Astrocyte of the cerebellum (primary cell): ENCODE measurements at regions not wholly inside any gene's neighbourhood (a gene's known extent, or its start where the extent isn't known, plus 50 kb on each side); places are given as distances from the start of the nearest gene placed in this dataset.

Experiments
- DNase-seq: peaks from one replicate; pipeline ENCODE4 v3.0.0-alpha.2; 2011; ENCODE audit warnings: low read depth
- H3K4me3 ChIP-seq: 2 replicates; pipeline ENCODE4 v1.5.1; 2011; ENCODE audit warnings: mild to moderate bottlenecking, low read depth, low read length, moderate library complexity
- in situ Hi-C: cut with HindIII; loops from 2 replicates; pipeline ENCODE4 v1.10.0; 2017; ENCODE audit warnings: low sequenced_read_pairs
- TF ChIP-seq, protein P1 (sequence below): IDR thresholded peaks from 2 replicates; pipeline ENCODE4 v1.5.1; 2012; ENCODE audit warnings: low read length, low read depth, moderate library complexity, mild to moderate bottlenecking; ENCODE audit errors: missing control alignments

DNA sequence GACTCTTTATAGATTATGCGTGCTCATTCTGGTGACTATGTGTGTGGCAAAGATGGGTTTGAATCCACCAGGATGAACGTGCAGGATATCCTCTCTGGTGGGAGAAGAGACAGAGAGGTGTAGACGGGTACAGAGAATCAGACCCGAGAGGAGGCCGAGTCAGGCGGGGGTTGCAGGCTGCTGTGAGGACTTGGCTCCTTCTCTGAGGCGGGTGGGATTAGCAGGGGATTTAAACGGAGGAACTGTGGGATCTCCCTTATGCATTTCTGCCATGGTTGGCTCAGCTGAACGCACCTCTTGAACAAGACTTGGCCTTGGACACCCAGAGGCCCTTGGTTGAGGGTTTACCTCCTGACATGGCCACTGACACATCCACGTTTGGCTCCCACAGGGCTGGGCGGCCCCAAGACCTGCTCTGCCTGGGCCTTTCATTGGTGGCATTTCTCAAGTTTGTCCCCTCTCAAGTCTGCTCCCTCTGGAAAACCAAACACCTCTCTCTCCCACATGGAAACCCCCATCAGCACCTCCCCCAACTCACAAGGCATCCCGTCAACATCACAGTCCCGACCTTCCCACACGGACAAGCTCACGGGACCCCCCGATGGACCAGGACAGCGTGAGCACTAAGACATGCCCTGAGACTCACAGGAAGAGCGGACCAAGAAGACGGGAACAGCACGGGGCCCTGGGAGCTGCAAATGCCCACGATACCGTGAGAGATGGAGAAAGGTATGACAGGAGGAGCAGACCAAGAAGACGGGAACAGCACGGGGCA, 158.3 kb downstream of the RTP5 start:
- DNase-seq: no peak
- no peak overlapping the region for H3K4me3 ChIP-seq
- in situ Hi-C loops: no loop called here
- TF ChIP-seq, protein P1, sequence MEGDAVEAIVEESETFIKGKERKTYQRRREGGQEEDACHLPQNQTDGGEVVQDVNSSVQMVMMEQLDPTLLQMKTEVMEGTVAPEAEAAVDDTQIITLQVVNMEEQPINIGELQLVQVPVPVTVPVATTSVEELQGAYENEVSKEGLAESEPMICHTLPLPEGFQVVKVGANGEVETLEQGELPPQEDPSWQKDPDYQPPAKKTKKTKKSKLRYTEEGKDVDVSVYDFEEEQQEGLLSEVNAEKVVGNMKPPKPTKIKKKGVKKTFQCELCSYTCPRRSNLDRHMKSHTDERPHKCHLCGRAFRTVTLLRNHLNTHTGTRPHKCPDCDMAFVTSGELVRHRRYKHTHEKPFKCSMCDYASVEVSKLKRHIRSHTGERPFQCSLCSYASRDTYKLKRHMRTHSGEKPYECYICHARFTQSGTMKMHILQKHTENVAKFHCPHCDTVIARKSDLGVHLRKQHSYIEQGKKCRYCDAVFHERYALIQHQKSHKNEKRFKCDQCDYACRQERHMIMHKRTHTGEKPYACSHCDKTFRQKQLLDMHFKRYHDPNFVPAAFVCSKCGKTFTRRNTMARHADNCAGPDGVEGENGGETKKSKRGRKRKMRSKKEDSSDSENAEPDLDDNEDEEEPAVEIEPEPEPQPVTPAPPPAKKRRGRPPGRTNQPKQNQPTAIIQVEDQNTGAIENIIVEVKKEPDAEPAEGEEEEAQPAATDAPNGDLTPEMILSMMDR: no peak

DNA sequence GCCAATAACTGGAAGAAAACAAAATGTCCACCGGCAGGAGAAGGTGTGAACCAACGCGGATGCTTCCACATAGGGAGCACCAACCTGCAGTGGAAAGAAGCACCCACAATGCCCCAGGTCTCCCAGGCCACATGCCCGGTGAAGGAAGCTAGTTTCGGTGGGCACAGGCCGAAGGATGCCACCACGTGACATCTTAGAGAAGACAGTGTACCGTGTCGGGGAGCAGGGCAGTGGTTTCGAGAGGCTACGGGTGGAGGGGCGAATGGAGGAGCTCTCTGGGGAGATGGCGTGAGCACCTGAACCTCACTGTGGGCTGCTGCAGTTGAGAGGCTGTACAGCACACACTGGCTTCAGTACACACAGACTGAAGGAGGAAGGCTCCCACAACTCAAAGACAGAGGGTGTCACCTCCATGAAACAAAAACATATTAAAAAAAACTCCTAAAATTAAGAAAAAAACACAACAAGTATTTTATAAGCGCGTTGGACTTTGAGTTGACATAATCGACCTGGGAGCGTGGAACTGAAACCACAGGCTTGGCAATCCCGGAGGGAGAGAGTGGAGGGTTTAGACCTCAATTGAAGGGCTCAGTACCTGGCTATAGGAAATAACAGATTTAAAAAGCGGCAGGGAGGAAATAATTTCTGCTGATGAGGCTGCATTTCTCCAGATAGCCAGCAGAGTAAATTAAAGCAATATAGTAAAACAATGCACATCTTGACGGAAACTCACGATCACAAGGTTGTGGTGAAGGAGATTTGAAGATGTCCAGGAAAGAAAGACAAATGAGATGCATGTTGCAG, 160.1 kb downstream of the RTP5 start:
- H3K4me3 ChIP-seq: no peak overlapping the region
- TF ChIP-seq, protein P1: no peak
- in situ Hi-C loops: no loop called here
- no peak for DNase-seq

DNA sequence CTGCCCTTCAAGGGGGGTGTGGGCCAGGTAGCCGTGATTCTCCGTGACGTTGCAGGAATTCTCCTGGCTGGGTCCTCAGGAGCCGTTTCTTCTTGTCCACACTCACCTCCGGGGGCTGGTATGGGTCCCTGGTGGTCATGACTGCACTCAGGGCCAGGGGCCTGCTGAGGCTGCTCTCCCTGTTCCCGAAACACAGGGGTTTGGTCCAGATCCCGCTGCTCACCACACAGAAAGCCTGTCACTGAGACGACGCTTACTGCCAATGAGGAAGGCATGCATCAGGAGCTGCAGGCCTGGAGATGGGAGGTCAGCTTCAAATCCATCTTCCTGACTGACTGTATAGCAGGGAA, 160.7 kb downstream of the RTP5 start:
- no peak for DNase-seq
- H3K4me3 ChIP-seq: no peak overlapping the region
- in situ Hi-C loops: no loop called here
- TF ChIP-seq, protein P1: no peak

DNA sequence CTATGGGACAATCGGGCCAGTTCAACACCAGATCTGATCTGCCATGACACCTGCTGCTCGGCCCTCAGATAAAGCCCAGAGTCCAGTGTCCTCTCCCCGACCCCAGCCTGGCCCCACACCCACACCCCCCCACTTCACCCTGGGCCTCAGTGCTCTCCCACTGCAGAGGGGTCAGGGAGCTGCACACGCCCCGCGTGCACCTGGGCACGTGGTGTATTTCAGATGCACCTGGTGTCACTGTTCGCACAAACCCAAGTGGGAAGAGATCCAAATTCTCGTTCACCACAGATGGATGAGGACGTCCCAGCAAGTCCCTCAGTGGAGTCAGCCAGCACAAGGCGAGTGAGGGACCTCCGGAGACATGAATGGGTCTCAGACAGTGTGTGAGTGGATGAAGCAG, 161.3 kb downstream of the RTP5 start:
- no peak overlapping the region for H3K4me3 ChIP-seq
- TF ChIP-seq, protein P1: no peak
- DNase-seq: no peak
- in situ Hi-C loops: no loop called here

DNA sequence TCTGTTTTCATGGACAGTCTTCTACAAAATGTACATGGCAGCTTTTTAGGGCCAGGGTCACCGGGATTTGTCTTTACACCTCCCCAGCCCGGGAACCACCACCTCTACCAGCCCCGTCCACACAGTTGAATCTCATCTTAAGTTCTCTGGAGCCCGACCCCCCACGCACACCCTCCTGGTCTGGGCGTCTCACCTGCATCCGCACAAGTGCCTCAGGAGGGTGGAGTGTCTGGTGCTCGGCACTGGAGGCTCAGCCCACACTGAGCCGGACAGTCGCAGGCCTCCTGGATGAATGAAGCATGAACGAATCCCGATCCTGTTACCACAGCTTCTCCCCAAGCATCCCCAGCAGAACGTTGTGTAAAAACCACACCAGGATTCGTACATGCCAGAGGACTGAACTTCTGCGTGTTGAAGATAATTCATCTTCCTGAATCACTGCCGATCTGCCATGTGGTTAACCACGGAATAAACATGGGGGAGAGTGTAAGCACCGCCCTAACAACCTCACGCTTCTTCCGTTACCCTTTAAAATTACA, 162.0 kb downstream of the RTP5 start:
- H3K4me3 ChIP-seq: no peak overlapping the region
- DNase-seq: peak; percentile 90
- TF ChIP-seq, protein P1: no peak
- in situ Hi-C loops: no loop called here

DNA sequence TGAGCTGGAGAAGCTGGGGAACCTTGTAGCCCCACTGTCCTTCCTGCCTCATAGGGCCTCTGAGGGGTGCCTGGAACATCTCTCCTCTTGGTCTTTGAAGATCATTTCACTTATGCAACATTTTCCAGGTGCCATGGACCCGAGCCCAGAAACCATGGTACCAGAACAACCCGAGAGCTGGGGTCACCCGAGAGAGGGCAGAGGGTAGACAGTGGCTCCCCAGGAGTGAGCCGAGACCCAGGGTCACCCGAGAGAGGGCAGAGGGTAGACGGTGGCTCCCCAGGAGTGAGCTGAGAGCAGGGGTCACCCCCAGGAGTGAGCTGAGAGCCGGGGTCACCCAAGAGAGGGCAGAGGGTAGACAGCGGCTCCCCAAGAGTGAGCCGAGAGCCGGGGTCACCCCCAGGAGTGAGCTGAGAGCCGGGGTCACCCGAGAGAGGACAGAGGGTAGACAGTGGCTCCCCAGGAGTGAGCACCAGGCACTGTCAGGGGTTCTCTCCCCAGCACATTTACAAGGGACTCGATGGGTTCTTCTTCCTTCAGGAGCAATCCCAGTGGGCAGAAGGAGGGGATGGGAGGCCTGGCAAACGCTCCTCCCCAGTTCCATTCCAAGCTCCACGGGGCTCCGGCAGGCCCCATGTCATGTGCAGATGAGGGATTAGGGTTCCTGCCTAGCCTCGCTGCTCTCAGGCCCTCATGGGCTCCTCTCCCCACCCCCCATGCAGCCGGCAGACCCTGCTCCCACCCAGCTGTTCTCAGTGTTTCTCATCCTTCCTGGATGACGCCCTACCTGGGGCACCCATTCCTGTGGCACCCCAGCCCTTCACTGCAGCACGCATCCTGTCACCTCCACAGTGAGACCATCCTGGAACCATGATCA, 163.5 kb downstream of the RTP5 start:
- in situ Hi-C loops: no loop called here
- no peak overlapping the region for H3K4me3 ChIP-seq
- TF ChIP-seq, protein P1: no peak
- DNase-seq: no peak
